GM18907 (cell line): ENCODE measurements at regions not wholly inside any gene's neighbourhood (a gene's known extent, or its start where the extent isn't known, plus 50 kb on each side); places are given as distances from the start of the nearest gene placed in this dataset.

Source experiments
- ATAC-seq: cut with Tn5 transposase; IDR thresholded peaks from one replicate; pipeline ENCODE4 v1.9.1; 2021; ENCODE audit warnings: mild to moderate bottlenecking, moderate library complexity; ENCODE audit not compliant: unreplicated experiment

DNA sequence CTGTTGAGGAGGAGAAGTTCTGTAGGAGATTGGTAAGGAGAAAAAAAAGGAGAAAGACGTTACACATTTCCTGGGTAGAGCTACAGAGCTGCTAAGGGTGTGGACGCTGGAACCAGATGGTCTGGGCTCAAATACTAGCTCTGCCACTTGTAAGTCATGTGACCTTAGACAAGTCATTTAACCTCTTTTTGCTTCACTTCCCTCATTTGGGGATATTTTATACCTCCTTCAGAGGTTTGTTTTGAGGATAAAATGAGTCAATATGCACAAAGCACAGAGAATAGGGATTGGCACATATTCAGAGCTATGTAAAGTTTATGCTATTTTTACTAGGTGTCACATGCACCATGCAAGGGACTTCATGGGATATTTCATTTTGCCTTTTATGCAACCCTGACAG, 708.8 kb downstream of the DHX35 start:
- no peak for ATAC-seq

DNA sequence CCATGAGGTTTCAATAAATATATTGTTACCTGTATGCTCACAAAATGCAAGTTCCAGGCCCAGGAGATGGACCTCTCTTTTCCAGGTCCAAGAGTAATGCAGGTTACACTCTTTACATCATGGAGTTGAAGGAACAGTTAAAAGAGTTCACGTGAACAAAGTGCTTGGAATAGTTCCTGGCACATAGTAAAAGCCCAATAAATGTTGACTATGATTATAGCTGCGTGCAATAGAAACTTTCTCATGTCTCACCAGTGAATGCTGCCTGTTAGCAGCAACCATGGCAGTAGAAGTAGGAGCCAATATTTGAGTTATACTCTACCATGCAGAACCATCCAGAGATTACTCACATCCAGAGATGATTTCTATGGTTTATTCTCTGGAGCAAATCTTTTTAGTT, 707.5 kb downstream of the DHX35 start:
- ATAC-seq: no peak

DNA sequence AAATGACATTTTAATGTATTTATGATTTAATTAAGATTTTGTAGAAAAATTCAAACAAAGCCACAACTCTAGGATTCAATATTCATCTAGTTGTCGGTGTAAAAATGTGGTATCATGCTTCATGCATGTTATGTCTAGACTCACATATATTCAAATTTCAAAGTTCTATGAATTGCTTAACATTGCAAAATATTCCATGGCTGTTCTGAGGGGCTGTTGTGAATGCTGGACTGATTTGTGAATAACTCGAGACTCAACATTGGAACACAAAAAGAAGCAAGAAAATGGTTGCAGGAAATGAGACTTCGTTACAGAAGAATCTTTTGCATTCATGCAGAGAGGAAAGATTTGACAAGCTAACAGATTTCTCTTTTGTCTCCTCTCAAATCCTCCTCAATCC, 705.9 kb downstream of the DHX35 start:
- ATAC-seq: no peak

DNA sequence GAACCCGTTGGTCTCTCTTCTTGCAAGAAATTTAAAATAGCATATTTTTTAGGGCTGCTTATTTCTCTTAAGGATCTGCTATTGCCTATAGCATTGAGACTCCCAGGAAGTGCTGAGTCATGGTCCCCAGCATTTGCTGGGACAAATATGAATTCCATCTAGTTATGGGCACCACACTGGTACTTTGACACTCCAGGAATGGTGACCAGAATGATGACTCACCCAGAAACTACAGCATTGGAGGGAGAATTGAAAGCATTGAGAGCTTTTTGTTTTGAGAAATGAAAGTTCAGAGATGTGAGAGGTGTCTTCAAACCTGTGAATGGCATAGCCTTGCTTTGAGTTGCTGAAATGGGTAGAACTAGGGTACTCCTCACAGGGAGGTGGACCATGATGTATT, 699.7 kb downstream of the DHX35 start:
- ATAC-seq: no peak

DNA sequence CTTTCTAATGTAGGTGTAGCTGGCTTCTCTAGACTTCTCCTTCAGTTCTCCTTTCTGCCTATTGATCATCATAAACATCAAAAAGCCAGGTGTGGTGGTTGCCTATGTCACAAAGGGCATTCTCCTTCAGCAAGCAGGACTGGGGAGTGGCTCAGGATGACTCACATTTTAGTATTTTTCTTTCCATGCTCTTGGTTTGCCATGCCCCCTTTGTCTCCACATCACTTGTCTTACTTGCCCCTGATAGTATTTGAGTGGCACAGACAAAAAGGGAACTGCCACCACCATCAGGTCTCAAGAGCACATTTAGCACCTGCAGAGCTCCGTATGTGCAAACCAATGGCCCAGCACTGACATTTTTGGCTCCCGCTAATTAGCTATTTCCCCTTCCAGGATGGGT, 698.8 kb downstream of the DHX35 start:
- no peak for ATAC-seq

DNA sequence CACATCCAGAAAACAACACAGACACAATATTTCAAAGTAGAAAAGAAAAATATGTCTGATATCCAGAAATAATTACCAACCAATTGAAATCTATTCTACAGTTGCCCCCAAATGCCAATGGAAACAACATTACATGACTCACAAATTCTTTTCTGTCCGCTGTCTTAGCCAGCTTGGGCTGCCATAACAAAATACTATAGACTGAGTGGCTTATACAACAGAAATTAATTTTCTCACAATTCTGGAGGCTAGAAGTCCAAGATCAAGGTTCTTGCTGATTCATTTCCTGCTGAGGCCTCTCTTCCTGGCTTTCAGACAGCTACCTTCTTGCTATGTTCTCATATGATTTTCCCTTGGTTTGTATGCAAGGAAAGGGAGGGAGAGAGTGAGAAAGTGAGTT, 698.1 kb downstream of the DHX35 start:
- ATAC-seq: no peak

DNA sequence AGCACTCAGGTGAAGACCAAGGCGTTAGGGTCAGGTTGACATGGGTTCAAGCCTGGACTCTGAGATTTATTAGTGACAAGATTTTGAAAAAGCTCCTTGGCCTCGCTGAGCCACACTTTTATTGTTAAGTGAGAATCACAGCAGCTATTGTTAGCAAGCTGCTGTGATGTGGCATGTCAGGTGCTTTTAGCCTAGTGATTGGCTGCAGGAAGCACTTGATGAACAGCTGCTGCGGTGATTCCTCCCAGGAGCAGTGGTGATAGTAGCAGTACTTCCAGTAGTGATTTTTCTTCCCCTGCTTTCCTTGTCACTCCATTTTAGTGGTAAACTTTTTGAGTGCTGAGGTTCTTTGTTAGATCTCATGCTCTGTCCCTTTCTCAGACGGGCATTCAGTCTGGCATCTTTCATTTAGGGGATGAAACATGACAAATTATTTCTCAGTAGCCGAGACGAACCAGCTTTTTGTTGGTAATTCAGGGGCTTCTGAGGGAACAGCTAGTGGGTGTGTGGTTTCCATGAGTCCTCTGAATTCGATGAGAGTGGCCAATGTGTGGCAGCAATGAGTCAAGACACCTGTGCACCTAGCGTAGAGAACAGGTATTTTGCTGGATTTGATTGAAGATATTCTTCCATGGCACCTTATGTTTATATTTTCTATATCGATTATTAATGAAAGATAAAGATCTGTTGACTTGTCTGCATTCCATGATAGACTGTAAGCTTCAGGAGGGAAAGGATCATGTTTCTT, 696.7 kb downstream of the DHX35 start:
- ATAC-seq: no peak

DNA sequence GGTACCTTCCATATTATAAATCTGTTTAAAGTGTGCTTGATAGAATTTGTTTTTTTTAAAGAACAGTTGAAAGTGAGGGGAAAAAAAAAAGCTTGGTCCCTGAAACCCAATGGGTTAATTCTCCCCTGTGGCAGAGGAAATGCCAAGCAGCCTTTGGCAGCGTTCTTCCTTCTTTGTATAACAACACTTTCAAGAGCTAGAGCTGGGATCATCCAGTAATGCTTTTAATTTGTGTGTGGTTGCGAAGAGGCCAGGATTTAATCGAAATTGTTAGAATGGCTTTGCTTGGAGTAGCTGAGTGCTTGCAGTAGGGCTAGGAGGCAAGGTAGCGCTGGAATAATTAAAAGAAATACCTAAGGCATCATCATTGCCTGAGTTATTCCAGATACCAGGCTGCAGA, 692.0 kb downstream of the DHX35 start:
- ATAC-seq: no peak

DNA sequence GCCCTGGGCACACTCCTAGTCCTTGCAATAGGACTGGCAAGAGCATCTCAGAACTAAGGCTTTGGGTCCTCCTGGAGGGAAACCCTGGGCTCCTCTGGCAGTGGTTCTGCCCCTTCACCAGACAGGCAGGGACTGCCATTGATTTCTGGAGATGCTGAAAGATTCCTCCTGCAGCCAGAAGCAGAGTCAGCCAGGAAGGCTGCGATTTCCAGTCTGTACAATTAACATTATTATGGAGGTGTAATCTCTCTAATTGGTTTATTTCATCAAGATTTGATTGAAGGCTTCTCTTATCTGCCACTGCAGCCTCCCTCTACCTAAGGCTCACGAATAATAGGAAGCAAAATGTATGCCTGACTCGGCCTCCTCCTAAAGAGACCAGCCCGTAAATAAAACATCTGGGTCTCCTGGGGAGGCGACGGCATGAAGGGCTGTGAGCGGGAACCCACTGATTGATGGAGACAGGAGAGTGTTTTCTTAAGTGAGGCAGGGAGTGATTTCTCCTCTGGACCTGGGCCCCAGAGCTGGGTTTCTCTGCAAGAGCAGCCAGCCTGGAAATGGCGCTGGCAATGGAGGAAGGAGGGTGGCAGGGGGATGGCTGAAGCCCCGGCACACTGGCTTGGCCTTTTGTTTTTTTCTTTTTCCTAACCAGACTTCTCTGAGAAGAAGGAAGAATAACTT, 689.6 kb downstream of the DHX35 start:
- no peak for ATAC-seq

DNA sequence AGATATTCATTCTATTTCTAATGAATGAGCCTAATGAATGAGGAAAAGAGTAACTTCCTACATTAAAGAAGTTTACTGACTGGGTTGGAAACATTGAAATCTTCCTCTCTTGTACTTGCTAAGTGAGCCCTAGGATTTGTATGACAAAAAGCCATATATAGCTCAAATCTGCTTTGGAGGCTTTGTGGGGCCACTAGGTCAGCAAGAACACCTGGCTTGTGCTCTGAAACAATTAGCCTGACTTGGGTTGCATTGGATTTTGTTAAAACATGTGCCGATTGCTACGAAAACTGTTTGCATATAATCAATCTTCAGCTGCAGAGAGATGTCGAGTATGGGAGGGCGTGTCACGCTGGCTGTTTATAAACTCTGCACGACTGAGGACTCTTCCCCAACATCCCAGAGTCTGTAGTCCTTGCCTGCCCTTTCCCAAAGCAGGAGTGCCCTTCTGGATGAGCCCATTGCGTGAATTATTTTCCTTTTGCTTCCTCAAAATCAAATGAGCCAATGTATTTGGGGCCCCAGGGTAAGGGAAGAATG, 684.8 kb downstream of the DHX35 start:
- no peak for ATAC-seq

DNA sequence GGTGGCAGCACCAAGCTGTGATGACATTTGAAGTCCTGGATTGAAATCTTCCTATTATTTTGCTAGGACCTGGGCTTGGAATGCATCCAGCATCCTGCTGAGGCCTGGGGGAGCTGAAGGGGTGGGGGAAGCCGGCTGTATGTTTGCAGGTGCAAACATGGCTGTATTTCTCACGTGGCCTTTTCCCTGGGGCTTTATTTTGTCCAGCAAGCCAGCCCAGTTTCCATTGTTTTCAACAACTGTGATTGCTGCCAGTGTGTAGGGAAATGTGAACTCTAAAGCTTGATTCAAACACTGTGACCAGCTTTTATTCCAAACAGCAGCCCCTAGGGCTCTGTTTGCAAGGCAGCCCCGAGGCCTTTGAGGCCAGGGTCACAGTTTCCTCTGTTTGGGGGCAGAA, 683.0 kb downstream of the DHX35 start:
- no peak for ATAC-seq

DNA sequence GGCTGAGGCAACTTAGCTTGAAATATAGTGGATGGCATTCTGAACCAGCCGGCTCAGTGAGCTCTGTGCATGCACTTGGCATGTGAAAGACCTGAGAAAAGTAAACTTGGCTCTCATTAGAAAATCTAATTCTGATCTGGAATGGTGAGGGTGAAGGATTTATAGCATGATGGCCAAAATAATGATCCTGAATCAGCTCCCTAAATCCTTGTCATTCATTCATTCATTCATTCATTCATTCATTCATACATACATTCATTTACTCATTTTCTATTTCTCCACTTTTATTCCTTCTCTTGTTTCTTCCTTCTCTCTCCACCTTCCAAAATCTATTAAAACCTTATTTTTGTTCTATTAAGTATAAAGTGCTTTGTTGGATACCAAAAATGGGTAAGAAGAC, 681.1 kb downstream of the DHX35 start:
- no peak for ATAC-seq

DNA sequence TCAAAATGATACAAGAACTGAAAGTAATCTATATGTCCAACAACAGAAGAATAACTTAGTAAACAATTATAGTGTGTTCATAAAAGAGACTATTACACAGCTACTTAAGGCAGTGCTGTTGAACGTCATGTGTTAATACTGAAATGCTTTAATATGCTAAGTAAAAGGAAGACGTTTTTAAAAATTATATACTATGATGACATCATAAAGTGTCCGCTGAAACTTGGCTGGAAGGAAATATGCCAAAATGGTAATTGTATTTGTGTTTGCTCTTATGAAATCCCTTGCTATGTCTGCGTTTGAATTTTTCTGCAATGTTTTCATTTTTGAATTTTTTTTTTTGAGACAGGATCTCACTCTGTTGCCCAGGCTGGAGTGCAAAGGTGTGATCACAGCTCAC, 679.3 kb downstream of the DHX35 start:
- no peak for ATAC-seq

DNA sequence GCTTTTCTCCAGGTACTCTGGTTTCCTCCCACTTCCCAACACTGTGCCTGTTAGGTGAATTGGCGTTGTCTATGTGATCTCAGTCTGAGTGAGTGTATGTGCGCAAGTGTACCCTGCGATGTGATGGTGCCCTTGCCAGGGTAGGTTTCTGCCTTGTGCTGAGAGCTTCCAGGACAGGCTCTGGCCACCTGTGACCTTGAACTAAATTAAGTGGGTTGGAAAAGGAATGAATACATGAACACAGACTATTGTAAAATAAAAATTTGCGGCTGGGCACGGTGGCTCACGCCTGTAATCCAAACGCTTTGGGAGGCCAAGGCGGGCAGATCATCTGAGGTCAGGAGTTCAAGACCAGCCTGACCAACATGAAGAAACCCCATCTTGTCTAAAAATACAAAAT, 678.0 kb downstream of the DHX35 start:
- no peak for ATAC-seq

DNA sequence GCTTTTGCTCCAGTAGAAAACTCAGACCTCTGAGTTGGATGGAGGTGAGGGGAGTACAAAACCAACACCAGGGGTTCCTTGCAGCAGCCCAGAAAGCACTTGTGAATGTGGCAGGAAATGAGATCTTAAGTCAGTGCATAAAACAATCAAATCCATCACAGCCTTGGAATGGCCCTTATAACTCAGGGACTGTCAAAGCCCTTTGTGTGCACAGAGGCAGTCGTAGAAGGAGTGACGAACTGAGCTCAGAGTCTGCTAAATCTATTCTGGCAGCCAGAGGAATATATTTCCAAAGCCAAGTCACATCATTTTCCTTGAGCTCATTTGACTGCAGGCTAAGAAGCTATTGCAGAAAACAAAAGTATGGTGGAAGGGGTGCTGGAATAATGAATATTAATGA, 676.6 kb downstream of the DHX35 start:
- no peak for ATAC-seq

DNA sequence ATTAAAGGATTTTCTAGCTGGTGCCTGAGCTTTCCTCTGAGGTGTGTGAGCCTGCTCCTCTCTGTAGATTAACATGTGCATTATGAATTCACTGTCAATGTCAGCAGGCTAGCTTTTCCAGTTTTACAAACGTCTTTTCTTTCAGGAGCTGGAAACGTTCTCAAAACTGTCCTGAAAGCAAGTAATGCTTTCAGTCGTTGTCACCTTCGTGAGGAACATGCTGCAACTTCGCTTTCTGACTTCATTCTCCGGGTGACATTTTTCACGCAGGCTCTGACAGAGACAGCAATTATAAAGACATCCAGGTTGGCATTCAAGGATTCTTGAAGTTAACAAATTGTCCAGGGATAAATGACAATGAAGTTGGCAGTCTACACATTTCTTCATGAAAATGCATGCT, 671.5 kb downstream of the DHX35 start:
- ATAC-seq: no peak

DNA sequence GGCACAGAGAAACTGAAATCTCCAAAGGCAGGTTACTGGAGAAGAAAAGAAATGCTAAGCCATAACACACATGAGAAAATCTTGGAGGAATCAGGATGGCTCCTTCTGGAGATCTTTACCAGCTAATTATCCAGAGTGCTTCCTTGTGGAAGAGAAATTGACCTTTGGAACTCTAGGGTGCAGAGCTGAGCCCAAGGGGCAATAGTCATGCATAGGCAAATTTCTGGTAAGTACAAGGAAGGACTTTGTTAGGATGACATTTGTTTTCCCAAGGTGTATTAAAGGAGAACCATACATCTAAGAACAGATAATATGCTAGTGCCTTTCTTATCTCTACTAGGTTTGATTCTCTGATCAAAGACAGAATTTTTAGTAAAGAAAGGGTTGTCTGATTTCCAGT, 670.6 kb downstream of the DHX35 start:
- no peak for ATAC-seq

DNA sequence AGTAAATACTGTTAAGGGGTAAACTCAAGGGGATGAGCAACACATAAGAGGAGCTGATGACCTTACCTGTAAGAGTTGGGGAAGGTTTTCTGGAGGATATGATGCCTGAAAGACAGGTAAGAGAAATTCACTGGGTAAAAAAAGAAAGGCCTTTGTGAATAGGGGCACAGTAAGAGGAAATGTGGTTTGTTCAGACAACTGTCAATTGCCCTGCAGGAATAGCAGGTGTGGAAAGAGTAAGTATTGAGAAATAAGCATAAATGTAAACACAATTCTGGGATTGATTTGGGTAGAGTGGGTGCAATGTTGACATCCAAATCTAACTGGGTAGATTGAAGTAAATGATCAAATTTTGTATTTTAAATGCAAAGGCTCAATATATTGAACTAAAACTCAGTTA, 670.0 kb downstream of the DHX35 start:
- no peak for ATAC-seq

DNA sequence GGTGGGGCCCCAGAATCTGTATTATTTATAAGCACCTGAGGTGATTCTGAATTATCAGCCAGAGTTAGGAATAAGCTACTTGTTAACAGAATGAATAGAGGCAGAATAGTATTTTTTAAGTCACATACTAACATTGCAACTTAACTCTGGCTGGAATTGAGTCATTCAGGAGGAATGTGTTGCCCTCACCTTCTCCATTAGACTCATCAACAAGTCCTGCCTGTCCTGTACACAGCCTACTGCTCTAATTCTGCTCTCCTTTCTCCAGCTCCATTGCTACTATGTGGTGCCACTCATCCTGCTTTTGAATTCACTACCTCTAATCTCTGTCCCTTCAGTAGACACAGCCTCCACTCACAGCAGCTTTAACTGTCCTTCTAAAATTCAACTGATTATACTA, 669.4 kb downstream of the DHX35 start:
- no peak for ATAC-seq

DNA sequence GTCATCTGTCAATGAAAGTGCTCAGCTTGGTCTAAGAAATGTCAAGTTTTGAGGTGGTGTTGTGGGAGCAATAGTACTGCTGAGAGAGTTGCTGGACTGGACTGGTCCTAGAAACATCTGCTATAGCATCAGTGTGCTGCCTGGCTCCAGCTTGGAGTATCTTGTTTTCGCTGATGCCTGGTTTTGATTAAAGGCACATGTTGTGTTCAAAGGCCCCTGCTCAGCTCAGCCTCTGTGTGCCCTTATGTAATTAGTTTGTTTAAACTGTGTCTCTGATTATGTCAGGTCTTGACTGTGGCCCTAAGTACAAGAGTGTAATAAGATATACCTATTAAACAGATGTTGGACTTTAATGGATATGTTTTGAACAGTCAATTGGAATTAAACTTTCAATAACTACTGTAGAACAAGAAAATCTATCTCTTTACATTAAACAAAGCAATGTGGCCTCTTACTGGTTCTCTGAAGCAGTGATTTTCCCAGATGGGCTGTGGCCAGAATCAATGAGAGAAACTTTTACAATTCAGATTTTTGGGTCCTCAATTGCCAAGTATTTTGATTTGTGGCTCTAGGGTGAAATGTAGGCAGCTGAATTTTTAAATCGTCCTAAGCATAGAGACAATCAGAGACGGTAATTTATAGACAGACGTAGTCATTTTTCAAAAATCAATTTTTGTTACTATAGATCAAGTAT, 668.2 kb downstream of the DHX35 start:
- no peak for ATAC-seq

DNA sequence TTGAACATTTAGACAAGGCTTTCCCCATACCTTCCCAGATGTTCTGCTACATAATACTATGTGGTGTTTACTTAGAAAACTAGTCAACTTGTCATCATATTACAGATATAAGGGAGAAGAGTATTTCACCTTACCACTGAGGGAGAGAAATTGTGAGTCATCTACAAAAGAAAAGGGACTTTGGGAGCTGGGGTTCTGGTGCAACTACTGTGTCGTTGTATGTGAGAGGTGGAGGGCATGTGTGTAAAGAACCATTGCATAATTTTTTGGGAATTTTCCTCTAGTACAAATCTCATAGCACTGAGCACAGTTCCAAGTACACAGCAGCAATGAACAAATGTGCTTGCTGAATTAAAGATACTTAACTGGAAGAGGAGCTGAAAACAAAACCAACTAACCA, 665.6 kb downstream of the DHX35 start:
- no peak for ATAC-seq

DNA sequence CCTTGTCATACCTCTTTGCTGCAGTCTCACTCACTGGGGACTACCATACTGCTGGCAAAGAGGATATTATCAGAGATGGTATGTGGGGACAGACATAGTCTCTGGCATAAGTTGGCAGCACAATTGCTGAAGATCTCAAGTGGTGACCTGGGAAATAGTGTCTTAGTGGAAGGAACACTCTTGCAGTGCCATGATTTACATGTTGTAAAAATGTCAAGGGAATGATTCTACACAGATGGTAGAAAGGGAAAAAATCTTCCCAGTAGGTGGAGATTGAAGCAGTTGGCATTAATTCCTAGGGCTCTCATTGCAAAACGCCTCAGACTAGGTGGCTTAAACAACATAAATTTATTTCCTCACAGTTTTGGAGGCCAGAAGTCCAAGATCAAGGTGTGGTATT, 662.2 kb downstream of the DHX35 start:
- ATAC-seq: no peak
